Fibroblast of the aortic adventitia (primary cell): ENCODE measurements at regions not wholly inside any gene's neighbourhood (a gene's known extent, or its start where the extent isn't known, plus 50 kb on each side); places are given as distances from the start of the nearest gene placed in this dataset.

Source experiments
- DNase-seq: peaks from one replicate; pipeline ENCODE4 v3.0.0-alpha.2; 2010; ENCODE audit warnings: low read depth
- H3K4me3 ChIP-seq: 2 replicates; pipeline ENCODE4 v1.5.1; 2011; ENCODE audit warnings: low read depth, mild to moderate bottlenecking, control low read depth, low read length, moderate library complexity
- TF ChIP-seq, protein P1 (sequence below): IDR thresholded peaks from 2 replicates; pipeline ENCODE4 v1.5.1; 2011; ENCODE audit warnings: mild to moderate bottlenecking, low read length, control low read depth, inconsistent platforms; ENCODE audit not compliant: insufficient read depth

DNA sequence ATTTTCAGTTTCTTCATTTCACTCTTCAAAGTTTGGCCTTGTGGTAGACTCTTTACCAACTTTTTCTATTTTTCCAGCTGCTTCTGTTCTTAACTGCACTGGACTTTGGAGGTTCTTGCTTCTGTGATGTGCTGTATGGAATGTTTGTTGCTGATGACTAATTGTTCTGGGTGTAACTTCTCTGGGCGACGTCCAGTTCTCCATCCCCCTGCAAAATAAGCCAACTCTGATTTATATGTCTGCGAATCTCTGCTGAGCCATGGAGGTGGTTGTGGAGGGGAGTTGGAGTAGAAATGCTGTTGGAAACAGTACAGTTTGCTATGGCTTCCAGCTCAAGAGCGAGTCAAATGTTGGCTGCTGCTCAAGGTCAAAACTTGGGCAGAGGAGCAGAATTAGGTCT is 113.9 kb upstream of the DYRK2 start:
- DNase-seq: peak; percentile 94
- TF ChIP-seq, protein P1, sequence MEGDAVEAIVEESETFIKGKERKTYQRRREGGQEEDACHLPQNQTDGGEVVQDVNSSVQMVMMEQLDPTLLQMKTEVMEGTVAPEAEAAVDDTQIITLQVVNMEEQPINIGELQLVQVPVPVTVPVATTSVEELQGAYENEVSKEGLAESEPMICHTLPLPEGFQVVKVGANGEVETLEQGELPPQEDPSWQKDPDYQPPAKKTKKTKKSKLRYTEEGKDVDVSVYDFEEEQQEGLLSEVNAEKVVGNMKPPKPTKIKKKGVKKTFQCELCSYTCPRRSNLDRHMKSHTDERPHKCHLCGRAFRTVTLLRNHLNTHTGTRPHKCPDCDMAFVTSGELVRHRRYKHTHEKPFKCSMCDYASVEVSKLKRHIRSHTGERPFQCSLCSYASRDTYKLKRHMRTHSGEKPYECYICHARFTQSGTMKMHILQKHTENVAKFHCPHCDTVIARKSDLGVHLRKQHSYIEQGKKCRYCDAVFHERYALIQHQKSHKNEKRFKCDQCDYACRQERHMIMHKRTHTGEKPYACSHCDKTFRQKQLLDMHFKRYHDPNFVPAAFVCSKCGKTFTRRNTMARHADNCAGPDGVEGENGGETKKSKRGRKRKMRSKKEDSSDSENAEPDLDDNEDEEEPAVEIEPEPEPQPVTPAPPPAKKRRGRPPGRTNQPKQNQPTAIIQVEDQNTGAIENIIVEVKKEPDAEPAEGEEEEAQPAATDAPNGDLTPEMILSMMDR: no peak
- H3K4me3 ChIP-seq: no peak overlapping the region

DNA sequence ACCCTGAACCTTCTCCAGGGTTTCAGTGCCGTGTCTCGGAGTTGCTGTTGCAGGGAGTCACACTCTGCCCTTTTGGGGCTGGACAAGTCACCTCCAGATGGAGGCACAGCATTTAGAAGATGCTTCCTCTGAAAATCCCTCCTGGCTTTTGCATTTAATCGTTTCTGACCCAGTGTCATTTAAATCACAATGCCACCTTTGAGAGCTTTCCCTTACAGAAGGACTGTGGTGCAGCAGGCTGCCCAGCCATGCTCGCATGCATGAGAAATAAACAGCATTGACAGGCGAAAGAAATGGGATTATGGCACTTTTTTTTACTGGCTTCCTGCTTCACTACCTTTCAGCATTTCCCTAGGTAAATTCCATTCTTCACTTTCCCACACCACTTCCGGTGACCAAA is 113.4 kb upstream of the DYRK2 start:
- DNase-seq: no peak
- H3K4me3 ChIP-seq: no peak overlapping the region
- TF ChIP-seq, protein P1: no peak

DNA sequence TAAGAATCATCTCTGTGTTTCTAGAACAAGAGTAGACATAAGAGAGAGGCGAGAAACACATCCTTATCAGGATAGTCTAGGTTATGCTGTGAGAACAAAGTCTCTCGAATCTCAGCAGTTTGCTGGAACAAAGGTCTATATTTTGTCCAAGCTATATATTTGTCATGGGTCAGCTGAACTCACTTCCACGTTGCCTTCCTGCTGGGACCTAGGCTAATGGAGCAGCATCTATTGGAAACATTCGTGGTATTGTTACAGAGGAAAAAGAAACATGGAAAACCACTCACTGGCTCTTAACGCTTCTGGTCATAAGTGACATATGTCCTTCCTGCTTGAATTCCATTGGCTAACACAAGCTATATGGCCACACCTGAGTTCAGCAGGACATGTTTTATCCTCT is 112.6 kb upstream of the DYRK2 start:
- no peak overlapping the region for H3K4me3 ChIP-seq
- no peak for DNase-seq
- TF ChIP-seq, protein P1: no peak

DNA sequence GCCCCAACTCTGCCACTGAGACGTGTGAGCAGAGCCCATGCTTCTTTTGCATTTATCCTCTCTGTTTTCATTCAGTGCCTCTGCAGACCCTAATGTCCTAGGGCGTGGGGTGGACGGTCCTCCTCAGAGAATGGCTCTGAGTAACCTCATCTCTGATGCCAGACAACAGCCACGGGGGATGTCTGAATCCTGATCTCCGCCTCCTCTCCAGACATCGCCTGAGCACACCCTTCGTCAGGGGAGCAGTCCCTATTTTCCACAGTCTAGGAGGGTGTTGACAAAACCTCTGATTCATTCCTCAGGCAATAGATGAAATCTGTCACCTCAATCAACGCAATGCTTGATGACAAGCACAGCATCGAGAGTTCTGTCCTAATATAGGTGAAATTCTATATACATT is 109.2 kb upstream of the DYRK2 start:
- TF ChIP-seq, protein P1: no peak
- DNase-seq: no peak
- no peak overlapping the region for H3K4me3 ChIP-seq

DNA sequence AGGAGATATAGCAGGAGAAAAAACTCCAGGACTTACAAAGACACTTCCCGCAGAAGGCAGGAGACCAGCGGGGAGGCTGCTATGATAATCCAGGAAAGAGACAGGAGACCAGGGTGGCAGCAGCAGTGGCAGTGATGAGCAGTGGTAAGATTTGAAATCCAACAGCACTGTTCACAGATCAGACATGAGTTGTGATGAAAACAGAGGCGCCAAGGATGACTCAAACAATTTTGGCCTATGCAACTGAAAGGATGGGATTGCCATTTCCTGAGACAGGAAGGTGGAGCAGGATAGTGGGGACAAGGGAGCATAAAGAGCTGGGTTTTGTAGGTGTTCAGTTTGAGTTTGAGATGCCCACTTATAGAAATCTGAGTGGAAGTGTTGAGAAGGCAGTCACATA is 108.6 kb upstream of the DYRK2 start:
- no peak overlapping the region for H3K4me3 ChIP-seq
- DNase-seq: peak; percentile 20
- TF ChIP-seq, protein P1: no peak

DNA sequence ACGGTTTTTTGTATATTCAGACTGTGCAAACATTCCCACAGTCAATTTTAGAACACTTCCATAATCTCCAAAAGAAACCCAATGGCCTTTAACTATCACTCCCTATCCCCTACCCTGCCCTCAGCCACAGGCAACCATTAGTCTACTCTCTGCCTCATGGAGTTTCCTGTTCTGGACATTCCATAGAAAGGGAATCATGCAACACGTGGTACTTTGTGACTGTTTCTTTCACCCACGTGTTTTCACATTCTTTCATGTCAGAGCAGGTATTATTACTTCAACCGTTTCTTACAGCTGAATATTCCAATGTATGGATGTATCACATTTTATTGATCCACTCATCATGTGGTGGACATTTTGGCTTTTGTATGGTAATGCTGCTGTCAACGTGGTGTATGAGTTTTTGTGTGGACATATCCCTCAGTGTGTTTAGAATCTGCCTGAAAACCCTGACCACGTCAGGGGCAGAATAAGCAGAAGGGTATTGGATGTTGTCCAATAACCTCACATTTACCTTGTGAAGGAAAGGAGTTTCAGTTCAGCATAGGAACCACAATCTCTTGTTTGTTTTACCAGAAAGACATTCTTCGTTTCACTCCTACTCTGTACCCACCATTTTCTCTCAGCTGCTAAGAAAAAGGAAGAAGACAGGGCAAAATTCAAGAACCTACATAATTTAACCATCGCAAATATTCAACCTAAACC is 107.5 kb upstream of the DYRK2 start:
- TF ChIP-seq, protein P1: no peak
- DNase-seq: no peak
- H3K4me3 ChIP-seq: no peak overlapping the region

DNA sequence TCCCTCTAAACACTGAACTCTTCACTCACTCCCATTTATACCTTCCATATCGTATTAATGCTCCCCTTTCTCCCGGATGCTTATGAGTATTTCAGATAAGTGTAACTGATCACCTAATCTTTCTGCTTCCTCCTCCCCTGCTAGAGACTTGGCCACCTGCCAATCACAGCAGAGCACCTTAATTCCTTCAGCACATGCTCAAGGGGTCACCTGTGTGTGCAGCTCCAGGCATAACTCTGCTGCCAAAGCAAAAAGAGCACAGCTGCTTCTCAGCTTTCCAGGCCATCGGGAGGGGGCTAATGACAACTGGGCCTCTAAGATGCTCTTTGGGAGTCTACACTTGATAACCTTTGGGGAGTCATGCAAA is 106.9 kb upstream of the DYRK2 start:
- no peak overlapping the region for H3K4me3 ChIP-seq
- DNase-seq: no peak
- TF ChIP-seq, protein P1: no peak
